Embryonic facial prominence (tissue), 1 donor: ENCODE measurements at regions not wholly inside any gene's neighbourhood (a gene's known extent, or its start where the extent isn't known, plus 50 kb on each side); places are given as distances from the start of the nearest gene placed in this dataset.

Experiments
- DNase-seq: peaks from one replicate; pipeline ENCODE4 v3.0.0-alpha.2; 2016; ENCODE audit errors: extremely low spot score

GRCh38 chr10:43790147-43790546 lies 141.5 kb upstream of the ZNF32 start:
- DNase-seq = no peak

DNA sequence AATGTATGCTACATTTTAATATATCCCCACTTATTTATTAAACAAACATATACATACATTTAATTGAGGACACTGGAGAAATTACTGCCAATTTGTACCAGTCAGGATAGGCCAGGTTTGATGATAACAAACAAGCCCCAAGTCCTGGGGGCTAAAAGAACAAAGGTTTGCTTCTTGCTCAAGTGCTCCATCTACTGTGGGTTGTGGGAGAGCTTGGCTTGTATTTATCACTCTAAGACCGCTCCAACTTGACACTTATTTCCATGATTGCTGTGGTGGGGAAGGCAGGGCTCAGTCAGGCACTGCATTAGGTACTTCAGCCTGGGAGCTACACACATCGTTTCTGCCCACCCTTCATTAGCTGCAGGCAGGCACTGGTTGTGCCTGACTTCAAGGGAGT lies 136.6 kb upstream of the ZNF32 start:
- DNase-seq = no peak

- DNase-seq = no peak
Observed at GRCh38 chr10:43782814-43783213, 134.1 kb upstream of the ZNF32 start.

- DNase-seq = no peak
Observed at GRCh38 chr10:43781480-43782361, 133.0 kb upstream of the ZNF32 start.

DNA sequence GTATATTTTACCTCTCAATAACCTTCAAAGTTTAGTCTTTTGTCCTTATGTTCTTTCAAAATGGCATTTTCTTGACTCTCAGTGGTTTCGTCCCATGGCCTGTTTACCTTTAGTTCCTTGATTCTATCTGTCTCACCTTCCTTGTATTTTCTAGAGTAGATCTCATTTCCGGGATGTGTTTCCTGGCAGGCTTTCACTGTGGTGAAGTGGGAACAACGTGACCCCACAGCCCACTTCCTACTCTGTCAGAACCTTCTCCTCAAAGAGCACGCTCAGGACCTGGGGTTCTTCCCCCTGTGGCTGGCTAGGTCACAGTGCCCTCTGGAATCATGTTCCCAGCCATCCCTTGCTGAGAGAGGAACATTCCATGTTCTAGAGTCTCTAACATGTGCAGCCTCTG lies 129.9 kb upstream of the ZNF32 start:
- DNase-seq = no peak

DNA sequence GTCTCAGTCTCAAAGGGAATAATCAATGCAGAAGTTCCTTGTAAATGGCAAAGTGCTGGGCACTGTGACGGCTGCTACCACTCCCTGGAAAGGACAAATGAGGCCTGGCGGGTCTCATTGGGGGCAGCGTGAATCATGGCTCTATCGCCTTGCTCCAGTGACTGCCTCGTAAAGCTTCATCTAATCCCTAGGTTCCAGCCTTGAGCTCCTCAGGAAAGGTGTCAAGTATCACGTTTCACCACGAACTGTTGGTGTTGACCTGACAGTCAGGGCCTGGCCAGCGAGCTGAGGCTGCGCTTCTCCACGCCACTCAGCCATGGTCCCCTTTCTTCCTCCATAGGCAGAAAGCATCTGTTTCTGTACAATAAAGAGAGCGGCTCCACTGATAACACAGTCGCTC lies 126.7 kb upstream of the ZNF32 start:
- no peak for DNase-seq

- no peak for DNase-seq
Observed at GRCh38 chr10:43774234-43774769, 125.6 kb upstream of the ZNF32 start.

GRCh38 chr10:43773736-43774135 lies 125.1 kb upstream of the ZNF32 start:
- DNase-seq = no peak

GRCh38 chr10:43772171-43772570 lies 123.5 kb upstream of the ZNF32 start:
- DNase-seq = no peak

GRCh38 chr10:43771675-43772074 lies 123.0 kb upstream of the ZNF32 start:
- DNase-seq = no peak

GRCh38 chr10:43765516-43765915 lies 116.8 kb upstream of the ZNF32 start:
- no peak for DNase-seq

DNA sequence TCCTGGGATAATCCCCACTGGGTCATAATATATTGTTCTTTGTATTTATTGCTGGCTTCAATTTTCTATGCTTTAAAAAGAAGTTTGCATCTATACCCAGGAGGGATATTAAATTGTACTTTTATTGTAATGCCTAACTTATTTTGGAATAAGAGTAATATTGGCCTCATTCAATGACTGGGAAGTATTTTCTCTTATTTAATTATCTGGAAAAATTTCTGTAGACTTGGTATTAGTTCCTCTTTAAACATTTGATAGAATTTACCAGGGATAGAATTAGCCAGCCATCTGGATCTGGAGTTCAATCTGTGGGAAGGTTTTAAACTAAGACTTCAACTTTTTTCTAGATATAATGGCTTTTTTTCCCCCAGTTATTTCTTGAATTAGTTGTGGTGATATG lies 115.2 kb upstream of the ZNF32 start:
- DNase-seq = no peak

DNA sequence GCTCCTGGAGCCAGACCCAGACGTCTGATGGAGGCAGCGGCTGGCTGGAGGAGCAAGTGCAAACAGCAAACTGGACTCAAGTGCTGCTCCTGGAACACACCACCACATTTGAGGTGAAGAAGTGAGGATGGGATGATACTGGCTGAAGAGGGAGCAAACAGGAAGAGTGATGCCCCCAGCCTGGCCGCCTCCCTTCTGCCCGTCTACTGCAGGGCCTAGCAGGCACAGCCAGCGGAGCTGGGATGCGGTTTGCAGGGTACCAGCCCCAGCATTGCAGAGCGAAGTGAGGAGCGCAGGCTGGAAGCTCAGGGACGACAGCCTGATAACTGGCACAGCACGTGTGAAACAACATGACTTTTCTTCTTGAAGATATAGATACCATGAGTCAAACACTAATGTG lies 111.8 kb upstream of the ZNF32 start:
- DNase-seq = no peak

DNA sequence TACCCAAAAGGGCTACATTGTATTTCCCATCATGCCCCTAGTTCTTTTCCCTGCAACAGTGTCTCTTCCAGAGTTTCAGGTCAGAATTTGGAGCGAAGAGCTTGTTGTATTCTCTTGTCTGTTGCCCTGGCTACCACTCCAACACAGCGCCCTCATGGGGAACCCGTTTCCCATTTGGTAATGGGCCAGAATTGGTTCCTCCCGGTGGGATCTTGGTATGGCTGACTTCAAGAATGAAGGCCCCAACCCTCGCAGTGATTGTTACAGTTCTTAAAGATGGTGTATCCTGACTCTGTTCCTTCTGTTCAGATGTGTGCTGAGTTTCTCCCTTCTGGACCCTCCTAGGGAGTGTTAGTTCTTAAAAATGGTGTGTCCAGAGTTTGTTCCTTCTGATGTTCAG lies 110.5 kb upstream of the ZNF32 start:
- DNase-seq = no peak

- DNase-seq = no peak
Observed at GRCh38 chr10:43756341-43756740, 107.7 kb upstream of the ZNF32 start.

GRCh38 chr10:43754569-43755260 lies 106.0 kb upstream of the ZNF32 start:
- no peak for DNase-seq

GRCh38 chr10:43753397-43754061 lies 104.8 kb upstream of the ZNF32 start:
- DNase-seq = no peak

GRCh38 chr10:43752682-43753081 lies 104.0 kb upstream of the ZNF32 start:
- no peak for DNase-seq

DNA sequence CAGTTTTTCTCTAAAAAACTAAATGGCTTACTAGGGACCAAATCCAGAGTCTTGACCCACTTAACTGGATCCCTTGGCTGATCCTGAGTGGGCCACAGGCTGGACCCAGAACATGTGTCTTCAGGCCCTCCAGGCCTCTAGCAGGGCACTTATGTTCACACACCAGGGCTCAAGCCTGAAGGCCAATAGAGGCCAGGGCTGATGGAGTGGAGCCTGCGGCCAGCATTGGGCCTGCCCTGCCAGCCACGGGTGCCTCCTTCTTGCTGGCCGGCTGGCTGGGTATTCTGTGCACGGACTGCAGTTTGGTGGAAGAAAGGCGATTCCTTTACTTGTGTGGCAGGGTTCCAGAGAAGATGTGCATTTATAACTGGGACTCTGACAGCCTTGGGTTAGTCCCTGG lies 103.0 kb upstream of the ZNF32 start:
- no peak for DNase-seq

- DNase-seq = no peak
Observed at GRCh38 chr10:43749940-43750552, 101.4 kb upstream of the ZNF32 start.

DNA sequence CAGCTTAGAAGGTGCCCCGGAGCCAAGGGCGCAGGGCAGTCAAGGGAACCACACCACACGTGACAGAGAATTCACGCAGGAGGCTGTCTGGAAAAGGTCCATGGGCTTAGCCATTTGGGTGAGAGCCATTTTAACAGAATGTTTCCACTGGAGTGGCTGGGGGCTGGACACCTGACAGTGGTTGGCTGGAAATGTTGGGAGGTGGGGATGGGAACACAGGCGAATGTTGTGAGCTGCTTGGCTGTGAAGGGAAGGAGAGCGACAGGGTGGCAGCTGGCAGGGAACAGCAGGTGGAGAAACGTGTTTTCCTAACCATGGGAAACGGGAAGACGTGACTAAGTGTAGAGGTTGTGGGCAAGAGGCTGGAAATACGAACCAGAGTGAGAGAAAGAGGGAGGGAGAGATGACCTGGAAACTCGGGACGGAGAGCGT lies 100.5 kb upstream of the ZNF32 start:
- no peak for DNase-seq

DNA sequence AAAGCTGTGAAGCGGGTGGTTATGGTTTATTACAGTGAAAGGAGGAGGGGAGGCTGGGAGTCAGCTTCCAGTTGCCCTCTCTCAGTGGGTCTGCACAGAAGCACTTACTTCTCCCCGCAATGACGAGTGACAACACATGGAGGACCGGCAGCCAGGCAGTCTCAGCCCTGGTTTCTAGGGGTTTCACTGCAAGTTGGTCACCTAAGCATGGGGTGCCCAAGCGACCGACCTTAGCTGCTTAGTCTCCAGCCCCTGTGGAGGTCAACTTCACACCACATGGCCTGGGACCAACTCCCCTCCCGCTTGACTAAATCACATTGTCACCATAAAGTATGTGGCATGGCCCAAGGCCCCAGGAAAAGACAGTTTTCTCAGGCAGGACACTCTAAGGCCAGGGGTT lies 99.9 kb upstream of the ZNF32 start:
- DNase-seq = no peak
